GM18861 (cell line): ENCODE measurements at regions not wholly inside any gene's neighbourhood (a gene's known extent, or its start where the extent isn't known, plus 50 kb on each side); places are given as distances from the start of the nearest gene placed in this dataset.
A peak's percentile ranks its signal among the peaks of the same experiment; 100 is the strongest.
"Not testable (repeated sequence)": the region's sequence is repeated elsewhere in the genome, so short reads cannot be mapped to it uniquely, and the experiment has no call there.

Experiments
- ATAC-seq: cut with Tn5 transposase; IDR thresholded peaks from one replicate; pipeline ENCODE4 v1.9.1; 2021; ENCODE audit not compliant: unreplicated experiment

GRCh38 chr7:131122394-131122793 is 205.3 kb upstream of the MKLN1 start:
- no peak for ATAC-seq

GRCh38 chr7:131124001-131124629 is 203.6 kb upstream of the MKLN1 start:
- peak; percentile 84 for ATAC-seq

- no peak for ATAC-seq
Measured at GRCh38 chr7:131124867-131125266, 202.8 kb upstream of the MKLN1 start.

- ATAC-seq, result no peak
Measured at GRCh38 chr7:131130324-131130723, 197.4 kb upstream of the MKLN1 start.

- ATAC-seq, result no peak
Measured at GRCh38 chr7:131131012-131131745, 196.5 kb upstream of the MKLN1 start.

GRCh38 chr7:131131746-131132431 is 195.8 kb upstream of the MKLN1 start:
- no peak for ATAC-seq

- ATAC-seq, result no peak
Measured at GRCh38 chr7:131139462-131139861, 188.2 kb upstream of the MKLN1 start.

- ATAC-seq, result no peak
Measured at GRCh38 chr7:131141443-131141967, 186.2 kb upstream of the MKLN1 start.

- no peak for ATAC-seq
Measured at GRCh38 chr7:131143869-131144268, 183.8 kb upstream of the MKLN1 start.

- no peak for ATAC-seq
Measured at GRCh38 chr7:131145026-131145425, 182.7 kb upstream of the MKLN1 start.

GRCh38 chr7:131145770-131146169 is 181.9 kb upstream of the MKLN1 start:
- no peak for ATAC-seq

- no peak for ATAC-seq
Measured at GRCh38 chr7:131147604-131148003, 180.1 kb upstream of the MKLN1 start.

- ATAC-seq, result no peak
Measured at GRCh38 chr7:131148258-131148657, 179.4 kb upstream of the MKLN1 start.

GRCh38 chr7:131148708-131149428 is 178.8 kb upstream of the MKLN1 start:
- ATAC-seq, result no peak

- no peak for ATAC-seq
Measured at GRCh38 chr7:131149429-131149773, 178.3 kb upstream of the MKLN1 start.

GRCh38 chr7:131149840-131150239 is 177.8 kb upstream of the MKLN1 start:
- no peak for ATAC-seq

- no peak for ATAC-seq
Measured at GRCh38 chr7:131151034-131151433, 176.6 kb upstream of the MKLN1 start.

GRCh38 chr7:131152766-131153165 is 174.9 kb upstream of the MKLN1 start:
- no peak for ATAC-seq

GRCh38 chr7:131154380-131154779 is 173.3 kb upstream of the MKLN1 start:
- ATAC-seq, result no peak

- no peak for ATAC-seq
Measured at GRCh38 chr7:131157530-131158243, 170.0 kb upstream of the MKLN1 start.

- not testable (repeated sequence) for ATAC-seq
Measured at GRCh38 chr7:131158244-131158636, 169.4 kb upstream of the MKLN1 start.
